ENCODE measurements at regions not wholly inside any gene's neighbourhood (a gene's known extent, or its start where the extent isn't known, plus 50 kb on each side); places are given as distances from the start of the nearest gene placed in this dataset.
"Not testable (repeated sequence)": the region's sequence is repeated elsewhere in the genome, so short reads cannot be mapped to it uniquely, and the experiment has no call there.

GRCh38 chr2:194320520-194320919 is 1336.5 kb upstream of the SLC39A10 start:
- DNase-seq = no peak

DNA sequence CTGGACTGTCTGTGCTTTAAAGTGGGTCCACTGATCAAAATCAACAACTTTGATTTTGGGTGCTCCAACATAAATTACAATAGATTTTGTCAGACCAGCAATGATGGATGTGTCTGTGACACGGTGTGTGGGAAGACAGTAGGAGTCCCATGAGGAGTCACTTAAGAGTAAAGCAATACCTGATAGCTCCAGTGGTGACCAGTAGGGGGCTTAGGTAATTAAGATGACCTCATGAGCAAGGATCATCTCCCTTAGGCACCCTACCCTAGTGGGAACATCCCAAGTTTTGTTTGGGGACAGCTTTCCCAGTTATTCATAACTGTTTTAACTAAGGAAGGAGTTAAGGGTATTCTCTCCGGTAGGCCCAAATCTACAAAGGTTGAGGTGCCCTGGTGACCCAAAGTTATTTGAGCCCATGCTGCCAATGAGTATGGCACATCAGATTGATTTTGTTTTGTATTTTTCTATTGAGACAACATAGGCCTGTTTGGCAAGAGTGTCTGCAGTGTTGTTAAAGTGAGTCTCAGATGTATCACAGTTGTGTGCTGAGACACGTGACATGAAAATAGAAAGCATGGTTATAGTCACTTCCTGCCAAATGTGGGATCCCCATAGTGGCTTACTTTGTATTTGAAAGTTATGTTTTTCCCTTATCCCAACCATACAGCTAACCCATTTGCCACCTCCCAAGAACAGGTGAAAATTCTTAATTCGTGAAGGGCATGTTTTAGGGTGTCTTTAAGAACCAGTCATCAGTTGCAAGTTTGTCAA is 1337.6 kb upstream of the SLC39A10 start:
- no peak for DNase-seq

DNA sequence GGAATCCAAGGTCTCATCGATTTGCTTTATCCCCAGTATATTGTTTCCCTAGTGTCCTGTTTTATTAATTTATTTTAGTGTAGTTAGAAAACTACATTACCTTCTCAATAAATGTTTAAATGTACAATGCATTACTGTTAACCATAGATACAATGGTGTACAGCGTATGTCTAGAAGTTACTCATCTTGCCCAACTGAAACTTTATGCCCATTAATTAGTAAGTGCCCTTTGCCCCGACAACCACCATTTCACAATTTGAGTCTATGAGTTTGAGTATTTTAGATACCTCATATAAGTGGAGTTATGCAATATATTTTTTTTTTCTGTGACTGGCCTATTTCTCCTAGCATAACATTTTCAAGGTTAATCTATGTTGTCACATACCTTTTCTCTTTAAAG is 1343.0 kb upstream of the SLC39A10 start:
- no peak for DNase-seq

- no peak for DNase-seq
Measured at GRCh38 chr2:194304191-194304590, 1352.8 kb upstream of the SLC39A10 start.

- DNase-seq = no peak
Measured at GRCh38 chr2:194301946-194302345, 1355.1 kb upstream of the SLC39A10 start.

GRCh38 chr2:194294156-194294555 is 1362.9 kb upstream of the SLC39A10 start:
- no peak for DNase-seq

DNA sequence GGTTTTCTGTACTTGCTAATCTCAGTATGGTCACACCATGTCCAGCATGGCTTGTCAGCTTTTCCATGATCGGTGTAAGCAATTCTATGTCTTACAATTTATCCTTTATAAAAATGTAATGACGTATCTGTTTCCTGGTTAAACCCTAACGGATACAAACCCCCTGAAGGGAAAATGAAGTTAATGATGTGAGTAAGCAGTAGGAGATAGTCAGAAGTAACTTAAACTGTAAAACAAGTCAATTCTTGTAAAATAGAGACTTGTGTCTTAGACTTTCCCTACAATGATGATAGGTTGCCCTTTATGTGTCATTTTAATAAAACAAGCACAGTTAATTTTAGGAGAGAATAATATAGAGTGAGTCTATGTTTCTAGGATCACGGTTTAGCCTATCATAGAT is 1365.9 kb upstream of the SLC39A10 start:
- DNase-seq = no peak

GRCh38 chr2:194289712-194290346 is 1367.2 kb upstream of the SLC39A10 start:
- DNase-seq = no peak

DNA sequence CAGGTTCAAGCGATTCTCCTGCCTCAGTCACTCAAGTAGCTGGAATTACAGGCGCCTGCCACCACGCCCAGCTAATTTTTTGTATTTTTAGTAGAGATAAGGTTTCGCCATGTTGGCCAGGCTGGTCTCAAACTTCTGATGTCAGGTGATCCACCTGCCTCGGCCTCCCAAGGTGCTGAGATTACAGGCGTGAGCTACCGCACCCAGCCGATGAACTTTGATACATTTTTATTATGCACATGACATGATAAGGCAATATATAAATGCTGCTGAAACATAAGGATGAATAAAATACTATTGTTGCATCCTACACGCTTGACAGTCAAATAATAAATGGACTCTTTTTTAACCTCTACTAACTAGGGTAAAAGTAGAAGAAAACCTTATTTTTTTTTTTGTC is 1380.4 kb upstream of the SLC39A10 start:
- DNase-seq = not testable (repeated sequence)

DNA sequence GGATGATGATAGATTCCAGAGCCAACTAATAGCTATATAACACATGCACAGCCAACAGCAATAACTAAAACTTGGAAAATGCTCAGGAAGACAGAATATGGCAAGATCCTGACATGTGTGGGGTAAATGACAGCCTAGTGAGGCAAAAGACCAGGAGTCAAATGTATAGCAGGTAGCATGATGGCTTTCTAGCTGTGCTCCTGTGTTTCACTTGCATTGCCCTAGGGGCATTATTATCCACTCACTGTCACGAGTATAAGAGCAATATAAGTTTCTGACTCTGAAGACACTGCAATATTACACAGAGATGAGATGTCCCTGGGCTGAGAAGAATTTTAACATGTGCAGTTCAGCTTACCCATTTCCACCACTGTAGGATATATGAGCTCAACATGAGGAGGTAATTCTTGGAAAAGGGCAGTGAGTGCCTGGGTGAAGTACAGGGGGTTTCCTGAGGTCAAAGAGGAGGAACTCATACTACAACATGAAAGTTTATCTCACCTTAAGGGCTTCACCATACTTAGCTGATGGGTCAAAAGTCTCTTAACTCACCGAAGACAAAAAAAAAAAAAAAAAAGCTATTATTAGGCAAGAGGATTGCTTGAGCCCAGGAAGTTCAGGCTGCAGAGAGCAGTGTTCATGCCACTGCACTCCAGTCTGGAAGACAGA is 1385.6 kb upstream of the SLC39A10 start:
- DNase-seq = no peak

DNA sequence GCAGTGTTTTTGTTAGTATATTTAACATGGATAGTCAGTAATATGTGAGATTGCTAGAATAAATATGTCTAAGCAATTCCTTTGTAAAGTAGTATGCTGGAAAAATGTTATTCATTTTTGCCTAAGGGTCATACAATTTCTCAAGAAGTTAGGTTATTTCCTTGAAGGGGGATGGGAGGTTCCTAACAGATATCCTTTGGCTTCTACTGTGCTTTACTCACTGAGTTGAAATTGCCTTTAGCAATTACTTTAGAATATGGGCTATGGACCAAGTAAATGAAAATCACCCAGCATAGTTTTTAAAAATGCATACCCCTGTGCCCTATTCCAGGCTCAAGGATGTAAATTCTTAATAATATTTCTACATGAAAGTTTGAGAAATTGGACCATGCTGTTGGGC is 1386.4 kb upstream of the SLC39A10 start:
- DNase-seq = no peak

GRCh38 chr2:194264586-194264985 is 1392.4 kb upstream of the SLC39A10 start:
- no peak for DNase-seq

DNA sequence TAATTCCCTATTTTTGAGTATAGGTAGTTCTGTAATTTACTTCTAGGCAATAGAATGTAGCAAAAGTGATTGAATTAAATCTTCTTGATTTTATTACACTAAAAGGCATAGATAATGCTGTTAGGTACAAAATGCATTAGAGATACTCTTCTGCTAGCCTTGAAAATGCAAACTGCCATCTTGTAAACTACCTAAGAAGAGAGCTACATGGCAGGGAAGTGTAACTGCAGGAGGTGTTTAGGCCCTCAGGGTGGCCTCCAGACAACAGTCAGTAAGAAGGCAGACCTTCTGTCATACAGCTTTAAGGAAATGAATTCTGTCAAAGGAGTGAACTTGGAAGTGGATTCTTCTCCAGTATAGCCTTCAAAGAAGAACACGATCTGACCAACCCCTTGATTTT is 1396.8 kb upstream of the SLC39A10 start:
- no peak for DNase-seq

DNA sequence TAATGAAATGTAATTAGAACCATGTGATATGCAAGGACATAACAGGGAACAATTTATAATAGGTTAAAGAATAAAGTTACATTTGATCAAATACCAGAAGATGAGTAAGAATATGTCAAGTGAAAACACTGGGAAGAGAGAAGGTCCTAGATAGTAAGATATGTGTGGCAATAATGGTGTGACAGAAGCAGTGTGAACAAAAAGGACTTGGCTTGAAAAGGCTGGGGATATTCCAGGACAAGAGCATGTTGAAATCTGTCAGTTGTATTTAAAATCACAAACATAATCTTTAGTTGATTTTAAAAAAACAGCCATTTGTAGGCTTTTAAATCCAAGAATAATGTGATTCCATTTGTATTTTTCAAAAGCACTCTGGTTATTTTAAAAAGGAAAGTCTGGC is 1399.9 kb upstream of the SLC39A10 start:
- no peak for DNase-seq

DNA sequence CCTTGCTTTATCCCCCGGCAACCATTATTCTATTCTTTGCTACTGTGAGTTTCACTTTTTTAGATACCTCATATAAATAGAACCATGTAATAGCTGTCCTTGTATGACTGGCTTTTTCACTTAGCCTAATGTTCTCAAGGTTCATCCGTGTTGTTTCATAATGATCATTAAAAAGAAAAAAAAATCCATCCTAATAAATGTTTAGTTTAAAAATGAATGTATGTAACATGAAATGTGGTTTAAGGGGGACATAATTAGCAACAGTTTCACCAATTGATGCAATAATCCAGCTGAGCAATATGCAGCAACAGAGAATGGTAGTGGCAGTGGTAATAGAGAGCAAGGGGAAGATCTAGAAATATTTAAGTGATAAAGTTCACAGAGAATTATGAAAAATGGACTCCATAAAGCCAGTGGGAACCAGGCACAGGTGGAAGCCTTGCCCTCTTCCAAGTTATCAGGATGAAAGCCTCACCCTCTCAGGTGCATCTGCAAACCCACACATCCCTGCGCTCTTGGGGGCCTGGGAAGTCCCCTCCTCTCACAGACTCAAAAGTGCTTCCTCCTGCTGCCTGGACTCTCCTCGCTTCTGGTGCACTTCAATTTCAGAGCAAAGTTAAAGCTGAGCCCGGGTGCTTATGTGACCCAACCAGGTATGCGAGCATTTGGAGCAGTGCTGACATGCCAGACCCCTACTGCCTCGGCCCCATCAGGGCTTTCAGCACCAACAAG is 1403.3 kb upstream of the SLC39A10 start:
- no peak for DNase-seq

- DNase-seq = no peak
Measured at GRCh38 chr2:194252127-194252526, 1404.9 kb upstream of the SLC39A10 start.

GRCh38 chr2:194232600-194232999 is 1424.4 kb upstream of the SLC39A10 start:
- DNase-seq = no peak

DNA sequence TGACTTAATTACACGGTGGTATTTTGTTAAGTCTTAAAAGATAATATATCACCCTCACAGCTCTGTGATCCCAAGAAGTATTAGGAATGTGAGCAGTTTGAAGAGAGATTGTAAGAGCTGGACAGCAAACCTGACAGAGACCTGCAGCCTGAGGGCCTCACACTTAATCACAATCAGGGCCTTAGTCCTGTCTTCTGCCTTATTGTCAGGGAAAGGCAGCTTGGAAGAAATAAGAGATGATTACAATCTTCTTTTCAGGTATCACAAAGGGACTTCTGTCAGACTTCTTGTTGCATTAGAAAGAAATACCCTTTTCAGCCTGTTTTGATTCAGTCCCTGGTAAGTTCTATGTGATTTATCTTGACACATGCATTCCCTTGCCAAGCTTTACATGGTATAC is 1433.8 kb upstream of the SLC39A10 start:
- no peak for DNase-seq

DNA sequence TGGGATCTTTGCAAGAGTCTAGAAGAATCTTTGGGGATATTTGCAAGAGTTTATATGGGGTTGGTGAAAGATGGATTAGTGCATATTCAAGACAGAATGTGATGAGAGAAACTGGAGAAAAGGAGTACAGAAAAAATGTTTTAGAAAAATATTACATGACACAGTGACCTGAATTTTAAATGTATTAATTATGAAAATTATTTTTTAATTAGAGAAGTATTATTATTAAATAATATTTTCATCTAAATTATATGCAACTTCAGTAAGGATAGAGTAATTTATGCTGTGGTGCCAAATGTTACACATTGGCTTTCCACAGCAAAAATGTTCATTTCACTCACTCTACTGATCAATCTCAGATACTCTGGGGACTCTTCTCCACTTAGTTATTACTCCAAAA is 1442.8 kb upstream of the SLC39A10 start:
- no peak for DNase-seq

- DNase-seq = no peak
Measured at GRCh38 chr2:194205568-194206227, 1451.3 kb upstream of the SLC39A10 start.

DNA sequence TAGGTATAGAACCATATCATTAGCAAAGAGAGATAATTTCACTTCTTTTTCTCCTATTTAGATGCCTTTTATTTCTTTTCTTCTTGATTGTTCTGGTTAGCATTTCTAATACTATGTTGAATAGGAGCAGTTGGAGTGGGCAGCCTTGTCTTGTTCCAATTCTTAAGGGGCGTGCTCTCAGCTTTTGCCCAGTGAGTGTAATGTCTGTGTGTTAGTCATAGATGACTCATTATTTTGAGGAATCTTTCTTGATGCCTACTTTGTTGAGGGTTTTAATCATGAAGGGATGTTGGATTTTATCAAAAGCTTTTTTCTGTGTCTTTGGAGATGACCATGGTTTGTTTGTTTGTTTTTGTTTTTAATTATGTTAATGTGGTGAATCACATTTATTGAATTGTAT is 1453.1 kb upstream of the SLC39A10 start:
- DNase-seq = no peak

GRCh38 chr2:194182888-194183287 is 1474.1 kb upstream of the SLC39A10 start:
- DNase-seq = peak; percentile 8

DNA sequence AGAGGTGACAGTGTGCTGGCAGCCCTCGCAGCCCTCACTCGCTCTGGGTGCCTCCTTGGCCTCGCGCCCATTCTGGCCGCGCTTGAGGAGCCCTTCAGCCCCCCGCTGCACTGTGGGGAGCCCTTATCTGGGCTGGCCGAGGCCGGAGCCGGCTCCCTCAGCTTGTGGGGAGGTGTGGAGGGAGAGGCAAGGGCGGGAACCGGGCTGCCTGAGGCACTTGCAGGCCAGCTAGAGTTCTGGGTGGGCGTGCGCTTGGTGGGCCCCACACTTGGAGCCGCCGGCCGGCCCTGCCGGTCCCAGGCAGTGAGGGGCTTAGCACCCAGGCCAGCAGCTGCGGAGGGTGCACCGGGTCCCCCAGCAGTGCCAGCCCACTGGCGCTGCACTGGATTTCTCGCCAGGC is 1480.9 kb upstream of the SLC39A10 start:
- DNase-seq = no peak
